ENCODE measurements at regions not wholly inside any gene's neighbourhood (a gene's known extent, or its start where the extent isn't known, plus 50 kb on each side); places are given as distances from the start of the nearest gene placed in this dataset.

- Mint-ChIP-seq H3K27me3 (no peaks in the 10 kb centered on the region), H3K9me3 (no peaks in the 10 kb centered on the region), H3K36me3 (ENCODE audit: low read depth) (no peaks in the 10 kb centered on the region), H3K4me3 (no peak overlapping the region), H3K4me1 (no peaks in the 10 kb centered on the region), H3K27ac (no peak overlapping the region)
- intact Hi-C loops (cut with micrococcal nuclease) = no loop called here
- CTCF ChIA-PET = no interaction called here
- no peak for ATAC-seq (ENCODE audit: low read depth)
- no peak for DNase-seq
- POLR2A ChIA-PET = no interaction called here
- TF ChIP-seq CTCF (IDR thresholded peaks at IDR 0.05) = no peak
Measured at GRCh38 chr5:98641671-98642070, 131.8 kb upstream of the RGMB start.

GRCh38 chr5:98643569-98643968 is 129.9 kb upstream of the RGMB start:
- ChIA-PET CTCF (no interaction called here), POLR2A (no interaction called here)
- ATAC-seq (ENCODE audit: low read depth) (no peak), DNase-seq (no peak)
- Mint-ChIP-seq H3K36me3 (ENCODE audit: low read depth) (no peaks in the 10 kb centered on the region), H3K4me1 (no peaks in the 10 kb centered on the region), H3K27ac (no peak overlapping the region), H3K9me3 (no peaks in the 10 kb centered on the region), H3K27me3 (no peaks in the 10 kb centered on the region), H3K4me3 (no peak overlapping the region)
- intact Hi-C loops (cut with micrococcal nuclease) = no loop called here
- no peak for TF ChIP-seq CTCF (IDR thresholded peaks at IDR 0.05)

GRCh38 chr5:98651715-98652114 is 121.7 kb upstream of the RGMB start:
- Mint-ChIP-seq H3K36me3 (ENCODE audit: low read depth) (no peaks in the 10 kb centered on the region), H3K4me1 (no peaks in the 10 kb centered on the region), H3K27ac (no peak overlapping the region), H3K27me3 (no peaks in the 10 kb centered on the region), H3K4me3 (no peak overlapping the region), H3K9me3 (no peaks in the 10 kb centered on the region)
- ChIA-PET POLR2A (no interaction called here), CTCF (interaction anchor here (0.7 kb wide), 1 partner anchor 117 kb away, joined by 3 read pairs; no protein-coding TSS in a partner anchor)
- DNase-seq = no peak
- no peak for TF ChIP-seq CTCF (IDR thresholded peaks at IDR 0.05)
- no peak for ATAC-seq (ENCODE audit: low read depth)
- intact Hi-C loops (cut with micrococcal nuclease) = no loop called here

GRCh38 chr5:98656125-98656795 is 117.2 kb upstream of the RGMB start:
- no peak for DNase-seq
- Mint-ChIP-seq H3K9me3 (no peaks in the 10 kb centered on the region), H3K27ac (no peak overlapping the region), H3K4me1 (no peaks in the 10 kb centered on the region), H3K27me3 (no peaks in the 10 kb centered on the region), H3K36me3 (ENCODE audit: low read depth) (no peaks in the 10 kb centered on the region), H3K4me3 (no peak overlapping the region)
- CTCF ChIA-PET = no interaction called here
- POLR2A ChIA-PET = no interaction called here
- no peak for TF ChIP-seq CTCF (IDR thresholded peaks at IDR 0.05)
- ATAC-seq (ENCODE audit: low read depth) = no peak
- intact Hi-C loops (cut with micrococcal nuclease) = no loop called here

GRCh38 chr5:98656796-98657195 is 116.7 kb upstream of the RGMB start:
- ATAC-seq (ENCODE audit: low read depth) (no peak), DNase-seq (no peak)
- no peak overlapping the region for H3K4me3 Mint-ChIP-seq
- H3K36me3 Mint-ChIP-seq (ENCODE audit: low read depth) = no peaks in the 10 kb centered on the region
- no peaks in the 10 kb centered on the region for H3K4me1 Mint-ChIP-seq
- TF ChIP-seq CTCF (IDR thresholded peaks at IDR 0.05) = no peak
- no peak overlapping the region for H3K27ac Mint-ChIP-seq
- CTCF ChIA-PET = no interaction called here
- POLR2A ChIA-PET = no interaction called here
- no peaks in the 10 kb centered on the region for H3K9me3 Mint-ChIP-seq
- H3K27me3 Mint-ChIP-seq = no peaks in the 10 kb centered on the region
- intact Hi-C loops (cut with micrococcal nuclease) = no loop called here

Data from activated B cell treated with CpG ODN at 0.5 μM for 24 hours (primary cell).